Iris pigment epithelial cell (primary cell): ENCODE measurements at regions not wholly inside any gene's neighbourhood (a gene's known extent, or its start where the extent isn't known, plus 50 kb on each side); places are given as distances from the start of the nearest gene placed in this dataset.
"Not testable (repeated sequence)": the region's sequence is repeated elsewhere in the genome, so short reads cannot be mapped to it uniquely, and the experiment has no call there.

ENCODE experiments used
- DNase-seq: peaks from one replicate; pipeline ENCODE4 v3.0.0-alpha.2; 2011; ENCODE audit warnings: low read depth

DNA sequence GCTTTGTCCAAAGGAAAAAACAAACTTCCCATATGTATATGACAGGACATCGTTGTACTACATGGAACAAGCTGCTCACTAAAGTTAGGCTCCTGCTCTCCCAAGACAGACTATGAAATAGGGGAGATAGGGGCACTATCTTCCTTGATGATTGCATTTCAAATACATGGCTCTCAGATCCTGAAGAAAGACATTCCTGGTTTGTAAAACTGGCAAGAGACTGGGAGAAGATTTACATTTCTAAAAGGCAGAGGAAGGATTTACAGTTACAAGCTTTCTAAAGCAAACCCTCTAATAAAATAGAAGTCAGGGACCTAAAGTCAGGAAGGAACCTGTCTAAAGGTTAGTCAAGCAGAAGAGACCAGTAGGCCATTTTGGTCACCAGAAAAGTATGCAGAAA lies 103.7 kb downstream of the SLC17A6 start:
- no peak for DNase-seq

DNA sequence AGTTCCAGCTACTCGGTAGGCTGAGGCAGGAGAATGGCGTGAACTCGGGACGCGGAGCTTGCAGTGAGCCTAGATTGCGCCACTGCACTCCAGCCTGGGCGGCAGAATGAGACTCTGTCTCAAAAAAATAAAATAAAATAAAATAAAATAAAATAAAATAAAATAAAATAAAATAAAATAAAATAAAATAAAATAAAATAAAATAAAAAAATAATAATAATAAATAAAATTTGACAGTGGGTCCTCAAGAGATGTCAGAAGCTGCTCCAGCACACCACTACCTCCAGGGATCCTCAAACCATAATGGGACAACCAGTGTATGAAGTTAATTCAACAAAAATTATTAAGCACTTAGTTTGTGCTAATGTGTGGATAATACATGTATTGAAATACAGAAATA lies 97.4 kb downstream of the SLC17A6 start:
- not testable (repeated sequence) for DNase-seq

DNA sequence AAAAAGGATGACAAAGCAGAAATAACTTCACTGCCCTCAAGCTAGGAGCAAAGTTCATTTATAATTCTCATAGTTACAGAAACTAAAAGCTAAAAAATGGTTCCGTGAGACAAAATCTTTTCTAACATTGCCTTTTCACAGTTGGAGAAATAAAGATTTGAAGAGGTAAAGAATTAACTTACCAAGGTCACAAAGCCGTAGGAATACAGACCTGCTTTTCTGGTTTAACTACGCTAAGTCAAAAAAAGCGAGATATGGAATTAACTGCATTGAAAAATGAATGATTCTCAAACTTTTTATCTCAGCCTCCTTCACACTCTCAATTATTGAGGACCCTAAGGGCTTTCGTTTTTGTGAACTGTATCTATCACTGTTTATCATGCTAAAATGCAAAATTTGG lies 95.3 kb downstream of the SLC17A6 start:
- DNase-seq: no peak

DNA sequence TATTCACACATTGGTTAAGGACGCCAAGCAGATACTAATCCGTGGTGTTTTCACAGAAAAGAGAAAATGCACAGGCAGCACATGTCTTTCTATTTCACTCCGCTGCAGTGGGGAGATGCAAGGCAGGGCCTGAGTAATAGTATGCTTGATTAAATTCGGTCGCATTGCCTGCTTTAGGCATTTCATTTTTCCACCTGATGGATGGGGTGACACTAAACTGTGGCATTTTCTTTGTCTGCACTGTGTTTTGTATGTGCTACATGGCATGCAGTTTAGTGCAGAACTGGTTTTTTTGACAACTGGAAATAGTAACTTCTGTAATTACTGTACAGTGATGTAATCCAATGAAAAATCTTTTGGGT lies 94.9 kb downstream of the SLC17A6 start:
- DNase-seq: no peak

DNA sequence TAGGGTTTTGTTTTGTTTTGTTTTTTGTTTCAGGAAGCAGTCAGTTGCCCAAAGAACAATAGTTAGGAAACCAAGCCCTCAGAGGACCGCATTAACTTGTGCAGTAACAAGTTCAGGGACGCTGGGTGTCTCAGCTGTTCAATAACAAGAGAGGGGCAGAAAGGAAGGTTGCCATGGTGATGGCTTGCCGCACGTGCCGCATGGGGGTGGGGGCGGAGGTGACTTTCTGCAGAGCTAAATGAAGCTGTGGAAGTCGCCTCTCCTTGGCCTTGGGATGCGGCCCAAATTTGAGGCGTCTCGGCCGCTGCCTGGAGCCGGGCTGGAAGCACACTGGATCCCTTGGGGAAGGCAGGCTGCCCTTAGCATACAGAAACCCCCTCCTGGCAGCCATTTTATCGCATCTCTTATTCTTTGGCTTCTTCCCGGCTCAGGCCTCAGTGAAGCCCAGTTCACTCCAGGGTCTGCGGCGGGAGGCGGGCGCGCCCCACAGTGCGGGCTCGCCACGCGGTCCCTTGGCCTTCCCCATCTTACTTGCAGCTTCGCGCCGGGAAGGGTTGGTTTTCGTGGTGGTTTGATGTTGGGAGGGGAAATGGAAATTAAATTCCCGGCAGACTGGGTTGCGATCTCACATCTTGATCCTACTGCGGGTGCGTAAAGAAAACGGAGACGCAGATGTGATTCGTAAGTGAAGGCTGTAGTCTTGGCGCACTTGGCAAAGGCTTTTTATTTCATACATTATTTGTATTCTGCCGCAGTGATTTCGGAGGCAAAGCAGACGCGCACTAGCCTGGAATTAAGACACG lies 94.3 kb downstream of the SLC17A6 start:
- peak; percentile 38 for DNase-seq

DNA sequence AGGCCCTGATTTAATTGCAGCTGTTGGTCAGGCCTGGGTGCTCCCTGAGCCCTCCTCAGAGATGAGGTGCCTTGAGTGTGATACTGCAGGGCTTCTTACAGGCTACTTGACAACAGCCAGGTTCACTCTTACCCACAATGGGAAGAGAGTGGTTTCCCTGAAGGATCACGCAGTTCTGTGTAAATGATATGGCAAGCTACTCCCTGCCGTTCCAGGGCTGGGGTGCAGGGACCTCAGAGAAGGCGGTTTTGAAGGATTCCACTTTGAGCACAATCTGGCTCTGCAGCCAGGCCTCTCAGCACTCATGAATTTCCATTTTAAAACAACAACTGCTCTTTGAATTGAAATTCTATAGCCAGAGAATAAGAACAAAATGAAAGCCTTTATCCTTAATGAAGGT lies 92.9 kb downstream of the SLC17A6 start:
- no peak for DNase-seq

DNA sequence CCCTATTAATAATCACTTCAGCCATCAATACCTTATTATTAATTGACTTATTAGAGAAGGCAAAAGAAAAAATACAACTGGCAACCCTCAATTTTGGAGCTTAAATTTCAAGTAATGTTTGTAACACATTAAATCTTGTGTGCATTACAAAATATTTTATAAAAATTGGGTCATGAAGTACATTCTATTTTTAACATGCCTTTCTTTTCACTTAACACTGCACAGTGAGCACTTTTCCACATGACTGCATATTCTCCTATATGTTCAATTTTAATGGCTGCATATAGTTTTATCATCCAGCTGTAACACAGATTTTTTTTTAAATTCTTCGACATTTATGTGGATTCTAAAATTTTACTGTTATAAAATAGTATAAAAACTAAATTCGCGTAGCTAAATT lies 92.5 kb downstream of the SLC17A6 start:
- no peak for DNase-seq

DNA sequence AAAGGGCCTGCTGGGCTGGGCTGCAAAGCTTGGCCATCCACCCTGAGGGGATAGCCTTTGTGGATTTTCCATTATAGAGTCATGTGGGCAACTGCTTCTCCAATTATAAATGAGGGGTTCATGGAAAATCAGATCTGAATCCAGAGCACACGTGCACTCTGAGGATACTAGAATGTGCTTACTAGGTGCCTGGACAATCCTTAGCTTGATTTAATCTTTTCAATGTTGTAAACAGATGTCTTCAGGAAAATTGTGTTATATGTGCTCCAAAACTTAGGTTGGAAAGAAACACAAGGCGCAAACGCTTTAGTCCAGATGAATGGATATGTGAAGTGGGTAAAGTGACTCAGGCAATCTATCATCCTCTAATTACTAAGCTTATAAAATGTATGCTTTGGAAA lies 92.0 kb downstream of the SLC17A6 start:
- no peak for DNase-seq
